WTC11 (cell line): ENCODE measurements at regions not wholly inside any gene's neighbourhood (a gene's known extent, or its start where the extent isn't known, plus 50 kb on each side); places are given as distances from the start of the nearest gene placed in this dataset.

Experiments used
- ATAC-seq: fragments of 200-7000 bp; cut with Tn5 transposase; 2 replicates; pipeline ENCODE4 v1.10.0; 2021; ENCODE audit warnings: mild to moderate bottlenecking, moderate library complexity
- CTCF ChIA-PET: fragments of 300-600 bp; sonication (Branson Sonifier 250); formaldehyde crosslinking; loops from one replicate; lab custom pipeline; 2021; ENCODE audit warnings: antibody characterized with exemption; lab: Charles Lee
- POLR2A ChIA-PET: fragments of 350-600 bp; sonication (Branson Sonifier 250); formaldehyde crosslinking; loops from one replicate; lab custom pipeline; 2021; ENCODE audit warnings: antibody characterized with exemption; lab: Charles Lee
- DNase-seq: peaks from one replicate; pipeline ENCODE4 v3.0.0; 2021; ENCODE audit warnings: low spot score
- H3K27ac Mint-ChIP-seq: 2 replicates; pipeline ENCODE4 v1.8.0; 2021; ENCODE audit warnings: mixed read lengths
- H3K27me3 Mint-ChIP-seq: 2 replicates; pipeline ENCODE4 v1.8.0; 2021; ENCODE audit warnings: low read depth, mild to moderate bottlenecking, moderate library complexity, mixed read lengths
- H3K36me3 Mint-ChIP-seq: 2 replicates; pipeline ENCODE4 v1.8.0; 2021; ENCODE audit warnings: mixed read lengths
- H3K4me1 Mint-ChIP-seq: 2 replicates; pipeline ENCODE4 v1.8.0; 2022; ENCODE audit warnings: mixed read lengths
- H3K4me3 Mint-ChIP-seq: 2 replicates; pipeline ENCODE4 v1.8.0; 2021; ENCODE audit warnings: mild to moderate bottlenecking, moderate library complexity, mixed read lengths
- H3K9me3 Mint-ChIP-seq: 2 replicates; pipeline ENCODE4 v1.8.0; 2021; ENCODE audit warnings: mixed read lengths
- ATF1 ChIP-seq: sonication (generic); formaldehyde crosslinking; IDR thresholded peaks from 2 replicates; pipeline ENCODE4 v1.8.1; 2023; ENCODE audit warnings: mild to moderate bottlenecking, moderate library complexity, missing genetic modification reagents
- FOXP1 ChIP-seq: sonication (generic); formaldehyde crosslinking; IDR thresholded peaks from 2 replicates; pipeline ENCODE4 v1.8.0; 2022; ENCODE audit warnings: missing genetic modification reagents, mild to moderate bottlenecking, moderate library complexity, borderline replicate concordance
- GABPB1 ChIP-seq: sonication (generic); formaldehyde crosslinking; IDR thresholded peaks from 2 replicates; pipeline ENCODE4 v1.8.1; 2023; ENCODE audit warnings: mild to moderate bottlenecking, missing genetic modification reagents
- HMGA2 ChIP-seq: fragments of 250-450 bp; sonication (Bioruptor Pico); IDR thresholded peaks from 2 replicates; pipeline ENCODE4 v1.4.0; 2021; ENCODE audit warnings: mild to moderate bottlenecking, moderate library complexity
- IRF2 ChIP-seq: sonication (generic); formaldehyde crosslinking; IDR thresholded peaks from 2 replicates; pipeline ENCODE4 v1.8.0; 2022; ENCODE audit warnings: low read depth, missing genetic modification reagents, borderline replicate concordance
- KAT7 ChIP-seq: sonication (generic); formaldehyde crosslinking; IDR thresholded peaks from 2 replicates; pipeline ENCODE4 v1.8.1; 2023; ENCODE audit warnings: missing genetic modification reagents, mild to moderate bottlenecking, borderline replicate concordance
- MYBL2 ChIP-seq: sonication (generic); formaldehyde crosslinking; IDR thresholded peaks from 2 replicates; pipeline ENCODE4 v1.8.1; 2023; ENCODE audit warnings: mild to moderate bottlenecking, moderate library complexity, missing genetic modification reagents
- RORB ChIP-seq: fragments of 250-450 bp; sonication (Bioruptor Pico); IDR thresholded peaks from 2 replicates; pipeline ENCODE4 v1.9.0; 2021; ENCODE audit warnings: mild to moderate bottlenecking
- SMAD4 ChIP-seq: sonication (generic); formaldehyde crosslinking; IDR thresholded peaks from 2 replicates; pipeline ENCODE4 v1.8.0; 2022; ENCODE audit warnings: mild to moderate bottlenecking, missing genetic modification reagents
- ZBTB21 ChIP-seq: sonication (generic); formaldehyde crosslinking; IDR thresholded peaks from 2 replicates; pipeline ENCODE4 v1.8.1; 2023; ENCODE audit warnings: mild to moderate bottlenecking, missing genetic modification reagents, borderline replicate concordance
- ZNF219 ChIP-seq: sonication (generic); formaldehyde crosslinking; IDR thresholded peaks from 2 replicates; pipeline ENCODE4 v1.8.0; 2023; ENCODE audit warnings: missing genetic modification reagents, mild to moderate bottlenecking, borderline replicate concordance
- ZNF263 ChIP-seq: sonication (generic); formaldehyde crosslinking; IDR thresholded peaks from 2 replicates; pipeline ENCODE4 v1.8.1; 2022; ENCODE audit warnings: low read depth, mild to moderate bottlenecking, moderate library complexity, missing genetic modification reagents
- TF ChIP-seq, protein P1 (sequence below): sonication (generic); formaldehyde crosslinking; IDR thresholded peaks from 2 replicates; pipeline ENCODE4 v1.8.0; 2023; ENCODE audit warnings: missing genetic modification reagents
- TF ChIP-seq, protein P2 (sequence below): fragments of 250-450 bp; sonication (Bioruptor Pico); conservative IDR thresholded peaks from 2 replicates; pipeline ENCODE4 v1.9.0; 2021; ENCODE audit warnings: mild to moderate bottlenecking
- TF ChIP-seq, protein P3 (sequence below): sonication (generic); formaldehyde crosslinking; conservative IDR thresholded peaks from 2 replicates; pipeline ENCODE4 v1.8.1; 2023; ENCODE audit warnings: mild to moderate bottlenecking, low read depth, missing genetic modification reagents, moderate library complexity
- TF ChIP-seq, protein P4 (sequence below): sonication (generic); formaldehyde crosslinking; IDR thresholded peaks from 2 replicates; pipeline ENCODE4 v1.8.1; 2023; ENCODE audit warnings: mild to moderate bottlenecking, missing genetic modification reagents, moderate library complexity
- TF ChIP-seq, protein P5 (sequence below): sonication (generic); formaldehyde crosslinking; IDR thresholded peaks from 2 replicates; pipeline ENCODE4 v1.8.0; 2022; ENCODE audit warnings: mild to moderate bottlenecking, missing genetic modification reagents
- TF ChIP-seq, protein P6 (sequence below): fragments of 200-600 bp; IDR thresholded peaks from 2 replicates; pipeline ENCODE4 v1.8.0; 2022; ENCODE audit warnings: antibody characterized with exemption
- TF ChIP-seq, protein P7 (sequence below): sonication (generic); formaldehyde crosslinking; IDR thresholded peaks from 2 replicates; pipeline ENCODE4 v1.8.1; 2023; ENCODE audit warnings: mild to moderate bottlenecking, missing genetic modification reagents, moderate library complexity
- TF ChIP-seq, protein P8 (sequence below): sonication (generic); formaldehyde crosslinking; IDR thresholded peaks from 2 replicates; pipeline ENCODE4 v1.8.1; 2022; ENCODE audit warnings: low read depth, mild to moderate bottlenecking, moderate library complexity, missing genetic modification reagents, borderline replicate concordance

DNA sequence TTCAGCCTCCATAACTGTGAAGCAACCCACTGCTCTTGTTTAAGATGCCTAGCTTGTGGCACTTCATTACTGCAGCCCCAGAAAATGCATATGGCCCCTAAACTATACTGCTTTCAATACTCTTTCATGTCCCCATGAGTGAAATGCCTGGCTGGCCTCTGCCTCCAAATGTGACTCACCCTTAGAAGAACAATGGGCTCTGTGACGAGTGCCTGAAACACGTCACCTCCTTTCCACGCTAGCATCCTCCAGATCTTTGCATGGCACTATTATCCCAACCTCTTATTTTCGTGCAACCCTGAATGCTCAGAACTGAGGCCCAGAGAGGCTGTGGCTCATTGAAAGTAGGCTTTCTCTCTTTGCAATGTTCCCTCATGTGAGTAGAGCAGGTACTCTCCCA is 233.1 kb downstream of the CBLN1 start:
- ChIA-PET POLR2A (no interaction called here), CTCF (no interaction called here)
- no peak overlapping the region for H3K27ac Mint-ChIP-seq
- H3K36me3 Mint-ChIP-seq = no peaks in the 10 kb centered on the region
- H3K4me3 Mint-ChIP-seq = no peak overlapping the region
- no peaks in the 10 kb centered on the region for H3K4me1 Mint-ChIP-seq
- no peaks in the 10 kb centered on the region for H3K27me3 Mint-ChIP-seq
- DNase-seq = no peak
- 0 out of 2 replicates have a peak, but pooled peaks cover 5% of the 10 kb centered on the region for H3K9me3 Mint-ChIP-seq
- no peak for TF ChIP-seq GABPB1 (CRISPR knock-in tag)
- no peak for TF ChIP-seq ATF1 (CRISPR knock-in tag)
- TF ChIP-seq ZNF263 (CRISPR knock-in tag) = no peak
- TF ChIP-seq, protein P1, sequence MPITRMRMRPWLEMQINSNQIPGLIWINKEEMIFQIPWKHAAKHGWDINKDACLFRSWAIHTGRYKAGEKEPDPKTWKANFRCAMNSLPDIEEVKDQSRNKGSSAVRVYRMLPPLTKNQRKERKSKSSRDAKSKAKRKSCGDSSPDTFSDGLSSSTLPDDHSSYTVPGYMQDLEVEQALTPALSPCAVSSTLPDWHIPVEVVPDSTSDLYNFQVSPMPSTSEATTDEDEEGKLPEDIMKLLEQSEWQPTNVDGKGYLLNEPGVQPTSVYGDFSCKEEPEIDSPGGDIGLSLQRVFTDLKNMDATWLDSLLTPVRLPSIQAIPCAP (CRISPR knock-in tag) = no peak
- TF ChIP-seq, protein P2, sequence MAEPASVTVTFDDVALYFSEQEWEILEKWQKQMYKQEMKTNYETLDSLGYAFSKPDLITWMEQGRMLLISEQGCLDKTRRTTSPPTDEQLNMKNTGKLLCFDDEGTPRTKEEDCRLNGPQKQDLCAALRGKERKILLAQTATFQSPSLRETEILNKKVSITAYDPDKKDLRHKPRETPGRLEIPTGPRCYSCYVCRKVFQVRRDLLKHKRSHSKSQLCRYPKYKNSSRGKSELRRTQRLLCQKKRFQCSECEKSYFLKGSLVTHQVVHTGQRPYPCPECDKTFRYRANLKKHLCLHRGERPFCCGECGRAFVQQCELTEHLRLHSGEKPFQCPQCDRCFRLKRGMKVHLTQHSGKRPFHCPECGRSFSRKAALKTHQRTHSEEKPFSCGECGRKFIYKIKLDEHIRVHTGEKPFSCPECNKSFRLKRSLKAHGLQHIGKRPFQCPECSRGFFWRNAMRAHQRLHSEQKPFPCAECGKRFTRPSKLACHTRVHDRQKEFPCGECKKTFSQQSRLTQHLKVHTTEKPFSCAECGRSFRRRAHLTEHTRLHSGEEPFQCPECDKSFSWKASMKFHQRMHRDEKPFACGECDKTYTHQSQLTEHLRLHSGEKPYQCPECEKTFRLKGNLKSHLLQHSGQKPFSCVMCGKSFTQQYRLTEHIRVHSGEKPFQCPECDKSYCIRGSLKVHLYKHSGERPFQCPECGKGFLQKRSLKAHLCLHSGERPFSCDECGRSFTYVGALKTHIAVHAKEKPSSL = no peak
- TF ChIP-seq, protein P3, sequence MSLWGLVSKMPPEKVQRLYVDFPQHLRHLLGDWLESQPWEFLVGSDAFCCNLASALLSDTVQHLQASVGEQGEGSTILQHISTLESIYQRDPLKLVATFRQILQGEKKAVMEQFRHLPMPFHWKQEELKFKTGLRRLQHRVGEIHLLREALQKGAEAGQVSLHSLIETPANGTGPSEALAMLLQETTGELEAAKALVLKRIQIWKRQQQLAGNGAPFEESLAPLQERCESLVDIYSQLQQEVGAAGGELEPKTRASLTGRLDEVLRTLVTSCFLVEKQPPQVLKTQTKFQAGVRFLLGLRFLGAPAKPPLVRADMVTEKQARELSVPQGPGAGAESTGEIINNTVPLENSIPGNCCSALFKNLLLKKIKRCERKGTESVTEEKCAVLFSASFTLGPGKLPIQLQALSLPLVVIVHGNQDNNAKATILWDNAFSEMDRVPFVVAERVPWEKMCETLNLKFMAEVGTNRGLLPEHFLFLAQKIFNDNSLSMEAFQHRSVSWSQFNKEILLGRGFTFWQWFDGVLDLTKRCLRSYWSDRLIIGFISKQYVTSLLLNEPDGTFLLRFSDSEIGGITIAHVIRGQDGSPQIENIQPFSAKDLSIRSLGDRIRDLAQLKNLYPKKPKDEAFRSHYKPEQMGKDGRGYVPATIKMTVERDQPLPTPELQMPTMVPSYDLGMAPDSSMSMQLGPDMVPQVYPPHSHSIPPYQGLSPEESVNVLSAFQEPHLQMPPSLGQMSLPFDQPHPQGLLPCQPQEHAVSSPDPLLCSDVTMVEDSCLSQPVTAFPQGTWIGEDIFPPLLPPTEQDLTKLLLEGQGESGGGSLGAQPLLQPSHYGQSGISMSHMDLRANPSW (CRISPR knock-in tag) = no peak
- TF ChIP-seq, all 79 proteins: peak for 0
- ATAC-seq = no peak

DNA sequence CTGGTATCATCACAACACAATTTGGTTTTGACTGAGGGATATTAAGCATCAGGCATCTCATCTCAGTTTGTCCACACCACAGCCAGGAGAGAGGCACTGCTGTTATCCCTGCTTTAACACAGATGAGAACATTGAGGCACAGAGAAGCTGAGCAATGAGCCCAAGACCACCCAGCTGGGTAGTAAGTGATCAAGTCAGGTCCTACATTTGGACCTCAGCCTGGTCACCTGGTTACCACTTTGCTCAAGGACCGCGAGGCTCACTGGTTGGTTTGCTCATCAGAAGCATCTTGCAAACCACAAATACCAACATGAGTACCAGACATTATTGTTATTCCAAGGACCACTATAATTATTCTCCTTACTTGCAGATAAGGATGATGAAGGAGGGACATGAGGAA is 245.5 kb downstream of the CBLN1 start:
- POLR2A ChIA-PET = no interaction called here
- Mint-ChIP-seq H3K27ac (no peak overlapping the region), H3K27me3 (peaks cover 3% of the 10 kb centered on the region), H3K9me3 (peaks cover 6% of the 10 kb centered on the region; the same call in 1 of the 2 replicates)
- no peak for DNase-seq
- TF ChIP-seq RORB = no peak
- TF ChIP-seq, all 79 proteins: peak for 0
- CTCF ChIA-PET = no interaction called here
- no peak overlapping the region for H3K4me3 Mint-ChIP-seq
- H3K36me3 Mint-ChIP-seq = no peaks in the 10 kb centered on the region
- ATAC-seq = no peak
- no peaks in the 10 kb centered on the region for H3K4me1 Mint-ChIP-seq

DNA sequence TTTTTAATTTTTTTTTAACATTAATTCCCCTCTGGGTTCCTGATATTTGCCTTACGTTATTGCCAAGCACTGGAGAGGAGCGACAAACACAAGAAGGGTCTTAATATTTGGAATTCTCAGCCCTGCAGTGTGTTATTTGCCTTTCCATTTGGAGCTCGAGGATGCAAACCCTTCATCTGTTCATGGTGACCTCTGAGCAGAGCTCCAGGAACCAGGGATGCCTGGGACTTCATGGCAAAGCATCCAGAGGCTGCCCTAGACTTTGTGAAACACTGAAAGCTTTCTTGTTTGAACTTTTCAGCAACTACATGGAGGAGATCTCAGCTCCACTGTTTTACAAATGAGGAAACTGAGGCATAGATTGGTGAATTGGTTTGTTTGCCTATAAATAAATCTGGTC is 254.2 kb downstream of the CBLN1 start:
- no peak for DNase-seq
- POLR2A ChIA-PET = no interaction called here
- Mint-ChIP-seq H3K27me3 (peaks cover 19% of the 10 kb centered on the region), H3K4me1 (peaks cover 42% of the 10 kb centered on the region), H3K36me3 (peaks cover 5% of the 10 kb centered on the region; the same call in 1 of the 2 replicates), H3K4me3 (no peak overlapping the region), H3K9me3 (peaks cover 17% of the 10 kb centered on the region), H3K27ac (no peak overlapping the region)
- CTCF ChIA-PET = interaction anchor here (2.1 kb wide), 1 partner anchor 322 kb away, joined by 5 read pairs; no protein-coding TSS in a partner anchor
- ATAC-seq = no peak
- TF ChIP-seq, protein P4, sequence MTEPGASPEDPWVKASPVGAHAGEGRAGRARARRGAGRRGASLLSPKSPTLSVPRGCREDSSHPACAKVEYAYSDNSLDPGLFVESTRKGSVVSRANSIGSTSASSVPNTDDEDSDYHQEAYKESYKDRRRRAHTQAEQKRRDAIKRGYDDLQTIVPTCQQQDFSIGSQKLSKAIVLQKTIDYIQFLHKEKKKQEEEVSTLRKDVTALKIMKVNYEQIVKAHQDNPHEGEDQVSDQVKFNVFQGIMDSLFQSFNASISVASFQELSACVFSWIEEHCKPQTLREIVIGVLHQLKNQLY (CRISPR knock-in tag) = no peak
- TF ChIP-seq HMGA2 (CRISPR knock-in tag) (no peak), MYBL2 (CRISPR knock-in tag) (no peak), SMAD4 (CRISPR knock-in tag) (no peak), IRF2 (CRISPR knock-in tag) (no peak), ZBTB21 (no peak), KAT7 (no peak), ZNF219 (CRISPR knock-in tag) (no peak), FOXP1 (CRISPR knock-in tag) (no peak)
- TF ChIP-seq, protein P5, sequence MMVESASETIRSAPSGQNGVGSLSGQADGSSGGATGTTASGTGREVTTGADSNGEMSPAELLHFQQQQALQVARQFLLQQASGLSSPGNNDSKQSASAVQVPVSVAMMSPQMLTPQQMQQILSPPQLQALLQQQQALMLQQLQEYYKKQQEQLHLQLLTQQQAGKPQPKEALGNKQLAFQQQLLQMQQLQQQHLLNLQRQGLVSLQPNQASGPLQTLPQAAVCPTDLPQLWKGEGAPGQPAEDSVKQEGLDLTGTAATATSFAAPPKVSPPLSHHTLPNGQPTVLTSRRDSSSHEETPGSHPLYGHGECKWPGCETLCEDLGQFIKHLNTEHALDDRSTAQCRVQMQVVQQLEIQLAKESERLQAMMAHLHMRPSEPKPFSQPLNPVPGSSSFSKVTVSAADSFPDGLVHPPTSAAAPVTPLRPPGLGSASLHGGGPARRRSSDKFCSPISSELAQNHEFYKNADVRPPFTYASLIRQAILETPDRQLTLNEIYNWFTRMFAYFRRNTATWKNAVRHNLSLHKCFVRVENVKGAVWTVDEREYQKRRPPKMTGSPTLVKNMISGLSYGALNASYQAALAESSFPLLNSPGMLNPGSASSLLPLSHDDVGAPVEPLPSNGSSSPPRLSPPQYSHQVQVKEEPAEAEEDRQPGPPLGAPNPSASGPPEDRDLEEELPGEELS (CRISPR knock-in tag) = no peak
- TF ChIP-seq, protein P6, sequence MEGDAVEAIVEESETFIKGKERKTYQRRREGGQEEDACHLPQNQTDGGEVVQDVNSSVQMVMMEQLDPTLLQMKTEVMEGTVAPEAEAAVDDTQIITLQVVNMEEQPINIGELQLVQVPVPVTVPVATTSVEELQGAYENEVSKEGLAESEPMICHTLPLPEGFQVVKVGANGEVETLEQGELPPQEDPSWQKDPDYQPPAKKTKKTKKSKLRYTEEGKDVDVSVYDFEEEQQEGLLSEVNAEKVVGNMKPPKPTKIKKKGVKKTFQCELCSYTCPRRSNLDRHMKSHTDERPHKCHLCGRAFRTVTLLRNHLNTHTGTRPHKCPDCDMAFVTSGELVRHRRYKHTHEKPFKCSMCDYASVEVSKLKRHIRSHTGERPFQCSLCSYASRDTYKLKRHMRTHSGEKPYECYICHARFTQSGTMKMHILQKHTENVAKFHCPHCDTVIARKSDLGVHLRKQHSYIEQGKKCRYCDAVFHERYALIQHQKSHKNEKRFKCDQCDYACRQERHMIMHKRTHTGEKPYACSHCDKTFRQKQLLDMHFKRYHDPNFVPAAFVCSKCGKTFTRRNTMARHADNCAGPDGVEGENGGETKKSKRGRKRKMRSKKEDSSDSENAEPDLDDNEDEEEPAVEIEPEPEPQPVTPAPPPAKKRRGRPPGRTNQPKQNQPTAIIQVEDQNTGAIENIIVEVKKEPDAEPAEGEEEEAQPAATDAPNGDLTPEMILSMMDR = no peak
- TF ChIP-seq, protein P7, sequence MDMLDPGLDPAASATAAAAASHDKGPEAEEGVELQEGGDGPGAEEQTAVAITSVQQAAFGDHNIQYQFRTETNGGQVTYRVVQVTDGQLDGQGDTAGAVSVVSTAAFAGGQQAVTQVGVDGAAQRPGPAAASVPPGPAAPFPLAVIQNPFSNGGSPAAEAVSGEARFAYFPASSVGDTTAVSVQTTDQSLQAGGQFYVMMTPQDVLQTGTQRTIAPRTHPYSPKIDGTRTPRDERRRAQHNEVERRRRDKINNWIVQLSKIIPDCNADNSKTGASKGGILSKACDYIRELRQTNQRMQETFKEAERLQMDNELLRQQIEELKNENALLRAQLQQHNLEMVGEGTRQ (CRISPR knock-in tag) = no peak
- TF ChIP-seq, protein P8, sequence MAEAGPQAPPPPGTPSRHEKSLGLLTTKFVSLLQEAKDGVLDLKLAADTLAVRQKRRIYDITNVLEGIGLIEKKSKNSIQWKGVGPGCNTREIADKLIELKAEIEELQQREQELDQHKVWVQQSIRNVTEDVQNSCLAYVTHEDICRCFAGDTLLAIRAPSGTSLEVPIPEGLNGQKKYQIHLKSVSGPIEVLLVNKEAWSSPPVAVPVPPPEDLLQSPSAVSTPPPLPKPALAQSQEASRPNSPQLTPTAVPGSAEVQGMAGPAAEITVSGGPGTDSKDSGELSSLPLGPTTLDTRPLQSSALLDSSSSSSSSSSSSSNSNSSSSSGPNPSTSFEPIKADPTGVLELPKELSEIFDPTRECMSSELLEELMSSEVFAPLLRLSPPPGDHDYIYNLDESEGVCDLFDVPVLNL (CRISPR knock-in tag) = no peak
